Mammary epithelial cell (primary cell): ENCODE measurements at regions not wholly inside any gene's neighbourhood (a gene's known extent, or its start where the extent isn't known, plus 50 kb on each side); places are given as distances from the start of the nearest gene placed in this dataset.

Source experiments
- EZH2 ChIP-seq: IDR thresholded peaks from 2 replicates; pipeline ENCODE4 v1.6.1; 2012; ENCODE audit warnings: low read length, inconsistent platforms, borderline replicate concordance
- TF ChIP-seq, protein P1 (sequence below), 2 donors: IDR thresholded peaks in 1 of 2; conservative IDR thresholded peaks in 1 of 2; 2 replicates each; pipeline ENCODE4 v1.5.1; 2011 to 2012; ENCODE audit warnings: inconsistent platforms in 2 of 2, low read length in 2 of 2, mild to moderate bottlenecking in 2 of 2, control low read depth in 1 of 2, low read depth in 1 of 2; ENCODE audit not compliant: insufficient read depth in 1 of 2; ENCODE audit errors: extremely low read depth in 1 of 2

DNA sequence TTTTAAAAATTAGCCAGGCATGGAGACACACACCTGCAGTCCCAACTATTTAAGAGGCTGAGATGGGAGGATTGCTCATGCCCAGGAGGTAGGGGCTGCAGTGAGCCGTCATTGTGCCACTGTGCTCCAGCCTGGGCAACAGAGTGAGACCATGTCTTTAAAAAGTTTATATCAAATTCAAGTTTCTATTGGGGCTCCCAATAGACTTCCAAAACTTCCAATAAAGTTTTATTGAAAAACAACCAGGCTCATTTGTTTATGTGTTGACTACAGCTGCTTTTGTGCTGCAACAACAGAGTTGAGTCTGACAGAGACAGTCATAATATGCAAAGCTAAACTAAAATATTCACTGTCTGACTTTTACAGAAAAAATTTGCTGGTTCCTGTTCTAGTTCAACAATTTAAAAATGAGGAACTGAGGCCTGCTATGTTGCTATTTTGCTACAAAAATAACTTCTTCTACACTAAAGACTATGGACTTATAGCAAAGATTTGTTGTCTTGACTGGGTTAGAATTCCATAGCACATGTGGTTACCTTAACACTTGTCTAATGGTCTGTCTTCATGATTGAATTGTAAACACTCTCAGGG, 63.3 kb upstream of the RELL1 start:
- TF ChIP-seq, protein P1, sequence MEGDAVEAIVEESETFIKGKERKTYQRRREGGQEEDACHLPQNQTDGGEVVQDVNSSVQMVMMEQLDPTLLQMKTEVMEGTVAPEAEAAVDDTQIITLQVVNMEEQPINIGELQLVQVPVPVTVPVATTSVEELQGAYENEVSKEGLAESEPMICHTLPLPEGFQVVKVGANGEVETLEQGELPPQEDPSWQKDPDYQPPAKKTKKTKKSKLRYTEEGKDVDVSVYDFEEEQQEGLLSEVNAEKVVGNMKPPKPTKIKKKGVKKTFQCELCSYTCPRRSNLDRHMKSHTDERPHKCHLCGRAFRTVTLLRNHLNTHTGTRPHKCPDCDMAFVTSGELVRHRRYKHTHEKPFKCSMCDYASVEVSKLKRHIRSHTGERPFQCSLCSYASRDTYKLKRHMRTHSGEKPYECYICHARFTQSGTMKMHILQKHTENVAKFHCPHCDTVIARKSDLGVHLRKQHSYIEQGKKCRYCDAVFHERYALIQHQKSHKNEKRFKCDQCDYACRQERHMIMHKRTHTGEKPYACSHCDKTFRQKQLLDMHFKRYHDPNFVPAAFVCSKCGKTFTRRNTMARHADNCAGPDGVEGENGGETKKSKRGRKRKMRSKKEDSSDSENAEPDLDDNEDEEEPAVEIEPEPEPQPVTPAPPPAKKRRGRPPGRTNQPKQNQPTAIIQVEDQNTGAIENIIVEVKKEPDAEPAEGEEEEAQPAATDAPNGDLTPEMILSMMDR (conservative IDR thresholded peaks at IDR 0.05 in 1 of 2, IDR thresholded peaks at IDR 0.05 in 1 of 2; ENCODE audit: extremely low read depth in 1 of 2, insufficient read depth in 1 of 2, low read depth in 1 of 2, low read length in 2 of 2), result no peak
- no peak for TF ChIP-seq EZH2
